Muscle of back (tissue), 3 donors: ENCODE measurements at regions not wholly inside any gene's neighbourhood (a gene's known extent, or its start where the extent isn't known, plus 50 kb on each side); places are given as distances from the start of the nearest gene placed in this dataset.
A peak's percentile ranks its signal among the peaks of the same experiment; 100 is the strongest.
"Not testable (repeated sequence)": the region's sequence is repeated elsewhere in the genome, so short reads cannot be mapped to it uniquely, and the experiment has no call there.

Experiments
- DNase-seq, 3 donors: peaks; one replicate each; pipeline versions ENCODE4 v3.0.0 to v3.0.0-alpha.2; 2013

- DNase-seq: no peak
Measured at GRCh38 chr2:184993746-184994145, 395.4 kb downstream of the ZNF804A start.

GRCh38 chr2:185006481-185006880, 408.2 kb downstream of the ZNF804A start:
- DNase-seq: no peak

- no peak for DNase-seq
Measured at GRCh38 chr2:185012643-185013042, 414.3 kb downstream of the ZNF804A start.

DNA sequence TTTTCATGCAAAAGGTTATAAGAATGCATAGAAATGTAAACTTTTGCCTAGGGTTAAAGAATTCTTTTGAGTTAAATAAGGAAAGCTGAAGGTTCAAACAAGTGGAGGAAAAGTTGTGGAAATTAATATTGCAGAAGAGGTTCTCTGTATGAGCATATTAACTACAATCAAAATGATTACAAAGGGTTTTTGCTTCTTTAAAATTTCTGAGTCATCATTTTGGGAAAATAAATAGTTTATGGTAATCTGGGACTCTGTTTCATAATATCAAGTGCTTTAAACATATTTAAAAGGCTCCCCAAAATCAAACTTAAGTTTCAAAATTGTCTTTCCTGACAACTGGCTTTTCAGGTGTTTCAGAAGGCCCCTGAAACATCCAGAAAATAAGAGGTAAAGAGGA, 415.7 kb downstream of the ZNF804A start:
- DNase-seq: no peak

GRCh38 chr2:185025891-185026290, 427.6 kb downstream of the ZNF804A start:
- DNase-seq: not testable (repeated sequence)

DNA sequence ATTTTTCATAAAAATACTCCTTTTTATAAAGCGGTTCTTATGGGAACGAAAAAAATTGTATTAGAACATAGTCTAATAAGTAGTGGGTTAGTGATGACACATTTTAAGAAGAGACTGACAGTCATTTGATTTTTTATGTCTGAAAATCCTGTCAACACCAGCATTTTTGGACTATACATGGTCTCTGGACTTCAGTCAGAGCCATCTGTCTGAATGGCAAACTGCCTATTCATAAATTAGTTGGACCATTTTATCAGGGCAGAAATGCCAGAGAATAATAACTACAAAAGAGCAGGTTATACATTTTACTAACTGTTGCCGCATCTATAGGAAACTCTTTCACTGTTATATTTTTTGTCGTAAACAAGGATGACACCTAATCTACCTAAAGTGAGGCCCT, 437.6 kb downstream of the ZNF804A start:
- DNase-seq: no peak

GRCh38 chr2:185044323-185044874, 446.1 kb downstream of the ZNF804A start:
- DNase-seq: no peak

DNA sequence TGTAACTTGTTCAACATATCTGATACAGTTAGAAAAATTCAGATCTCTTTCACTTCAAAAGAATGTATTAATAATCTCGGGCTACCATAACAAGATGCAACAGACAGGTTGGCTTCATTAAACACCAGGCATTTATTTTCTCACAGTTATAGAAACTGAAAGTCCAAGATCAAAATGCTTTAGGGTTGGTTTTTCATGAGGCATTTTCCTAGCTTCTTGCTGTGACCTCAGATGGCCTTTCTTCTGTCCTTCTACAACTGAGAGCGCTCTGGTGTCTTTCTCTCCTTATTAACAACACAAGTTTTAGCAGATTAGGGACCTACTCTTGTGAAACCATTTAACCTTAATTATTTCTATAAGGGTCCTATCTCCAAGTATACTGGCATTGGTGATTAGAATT, 452.5 kb downstream of the ZNF804A start:
- DNase-seq: no peak

DNA sequence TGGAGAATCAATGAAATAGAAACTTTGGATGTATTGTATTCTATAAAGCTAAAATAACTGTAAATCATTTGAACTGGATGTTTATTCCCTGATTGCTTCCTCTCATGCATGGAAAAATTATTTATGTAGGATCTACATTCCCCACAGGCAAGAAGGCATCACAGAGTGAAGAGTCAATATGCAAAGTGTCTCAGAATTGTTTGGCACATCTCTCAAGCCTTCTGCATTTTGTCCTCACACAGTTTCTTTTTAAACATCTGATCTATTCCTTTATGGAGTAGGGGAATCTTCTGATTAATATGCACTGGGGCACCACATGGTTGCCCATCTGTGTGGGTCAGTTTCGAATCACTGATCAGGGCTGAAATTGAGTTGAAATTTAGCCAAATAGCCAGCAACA, 465.4 kb downstream of the ZNF804A start:
- DNase-seq: no peak

DNA sequence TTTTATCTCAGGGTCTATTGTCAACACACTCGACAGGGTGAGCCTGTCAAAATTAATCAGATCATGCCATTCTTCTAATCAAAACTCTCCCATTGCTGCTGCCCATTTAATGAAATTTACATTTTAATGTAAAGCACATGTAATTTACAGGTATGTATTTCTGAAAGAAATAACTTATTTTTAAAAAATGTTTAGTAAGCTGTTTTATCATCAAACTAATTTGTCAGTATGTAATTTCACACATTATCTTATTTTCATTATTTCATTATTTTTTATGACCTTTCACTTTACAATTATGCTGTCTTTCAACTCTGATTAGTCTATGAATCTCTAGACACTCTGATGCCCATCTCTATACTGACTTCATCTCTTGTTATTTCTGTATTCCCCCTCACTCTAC, 467.8 kb downstream of the ZNF804A start:
- DNase-seq: no peak

DNA sequence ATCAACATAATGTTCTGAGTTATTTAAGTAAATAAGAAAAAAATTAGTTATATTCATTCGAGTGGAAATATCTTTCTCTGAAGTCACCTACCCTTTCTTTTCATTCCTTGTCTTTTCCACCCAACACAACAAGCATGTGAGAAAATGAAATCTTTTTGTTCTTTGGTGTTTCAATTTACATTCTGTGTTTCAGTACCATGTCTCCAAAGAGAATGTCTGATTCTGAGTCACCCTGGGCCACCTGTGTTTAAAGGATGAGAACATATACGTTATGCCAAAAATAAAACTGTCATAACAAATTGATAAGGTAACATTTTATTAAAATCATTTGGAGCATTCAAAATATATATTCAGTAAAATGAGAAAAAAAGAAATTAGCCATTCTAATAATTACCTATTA, 470.8 kb downstream of the ZNF804A start:
- DNase-seq: no peak

GRCh38 chr2:185074156-185074555, 475.8 kb downstream of the ZNF804A start:
- DNase-seq: no peak

GRCh38 chr2:185082749-185083148, 484.4 kb downstream of the ZNF804A start:
- DNase-seq: no peak

DNA sequence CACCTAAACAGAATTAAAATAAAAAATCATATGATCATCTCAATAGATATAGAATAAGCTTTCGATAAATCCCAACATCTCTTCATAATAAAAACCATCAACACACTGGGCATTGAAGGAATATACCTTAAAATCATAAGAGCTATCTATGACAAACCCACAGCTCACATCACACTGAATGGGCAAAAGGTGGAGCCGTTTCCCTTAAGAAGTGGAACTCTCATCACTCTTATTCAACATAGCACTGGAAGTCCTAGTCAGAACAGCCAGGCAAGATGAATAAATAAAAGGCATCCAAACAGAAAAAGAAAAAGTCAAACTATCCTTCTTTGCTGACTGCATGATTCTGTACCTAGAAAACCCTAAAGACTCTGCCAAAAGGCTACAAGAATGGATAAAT, 510.3 kb downstream of the ZNF804A start:
- DNase-seq: peak in 1 of 3 donors; percentile 7

GRCh38 chr2:185127412-185127811, 529.1 kb downstream of the ZNF804A start:
- DNase-seq: no peak

GRCh38 chr2:185128346-185128745, 530.0 kb downstream of the ZNF804A start:
- DNase-seq: peak in 1 of 3 donors; percentile 38

DNA sequence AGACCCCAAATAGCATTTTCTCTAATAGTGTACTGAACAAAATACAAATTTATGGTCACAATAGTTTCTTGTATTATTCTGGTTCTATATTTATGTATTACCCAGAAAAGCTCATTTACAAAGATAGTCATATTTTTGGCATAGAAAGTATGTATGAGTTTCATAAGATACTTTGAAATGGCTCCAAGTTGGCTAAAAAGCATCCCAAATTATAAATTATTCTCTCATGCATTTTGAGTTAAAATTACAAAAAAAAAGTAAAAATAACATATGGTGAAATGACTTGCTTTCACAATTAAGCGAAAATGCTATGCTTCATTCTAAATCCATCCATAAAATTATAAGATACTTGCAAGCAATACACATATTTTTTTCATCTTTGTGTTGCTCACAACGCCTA, 530.7 kb downstream of the ZNF804A start:
- peak in 2 of 3 donors; percentile 13 to 44 for DNase-seq

- no peak for DNase-seq
Measured at GRCh38 chr2:185130685-185131084, 532.4 kb downstream of the ZNF804A start.

- DNase-seq: no peak
Measured at GRCh38 chr2:185132501-185133041, 534.2 kb downstream of the ZNF804A start.

- DNase-seq: no peak
Measured at GRCh38 chr2:185137700-185138099, 539.4 kb downstream of the ZNF804A start.

- no peak for DNase-seq
Measured at GRCh38 chr2:185142677-185143076, 544.3 kb downstream of the ZNF804A start.

DNA sequence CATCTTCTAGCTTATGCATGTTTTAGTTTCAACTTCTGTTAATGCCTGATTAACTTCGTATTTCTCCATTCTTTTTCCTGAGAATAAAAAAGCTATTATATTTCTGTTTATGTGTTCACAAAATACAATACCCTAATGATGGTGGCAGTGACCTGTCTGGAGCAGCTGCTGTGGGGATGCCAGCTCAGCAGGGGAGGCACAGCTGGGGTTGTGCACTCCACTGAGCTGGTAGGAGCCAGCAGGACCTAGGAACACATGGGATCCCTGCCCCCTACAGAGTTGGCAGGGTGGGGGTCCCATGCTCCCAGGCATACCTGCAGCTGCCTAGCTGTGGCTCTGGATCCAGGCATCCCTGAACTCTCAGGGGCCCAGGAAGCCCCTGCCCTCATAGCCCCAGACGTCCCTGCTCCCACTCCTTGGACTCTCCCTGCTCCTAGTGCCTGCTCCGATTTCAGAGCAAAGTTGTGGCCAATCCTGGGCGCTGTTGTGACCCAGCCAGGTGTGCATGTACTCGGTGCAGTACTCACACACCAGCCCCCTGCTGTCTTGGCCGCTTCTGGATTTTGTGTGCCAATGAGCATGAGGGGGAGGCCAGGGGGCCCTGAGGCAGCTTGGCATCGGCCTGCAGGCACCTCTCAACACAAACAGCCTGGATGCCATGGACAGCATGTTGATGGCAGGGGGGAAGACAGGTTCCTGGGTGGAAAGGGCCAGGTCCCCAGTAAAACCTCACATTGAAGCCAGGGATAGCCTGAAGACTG, 546.0 kb downstream of the ZNF804A start:
- no peak for DNase-seq

DNA sequence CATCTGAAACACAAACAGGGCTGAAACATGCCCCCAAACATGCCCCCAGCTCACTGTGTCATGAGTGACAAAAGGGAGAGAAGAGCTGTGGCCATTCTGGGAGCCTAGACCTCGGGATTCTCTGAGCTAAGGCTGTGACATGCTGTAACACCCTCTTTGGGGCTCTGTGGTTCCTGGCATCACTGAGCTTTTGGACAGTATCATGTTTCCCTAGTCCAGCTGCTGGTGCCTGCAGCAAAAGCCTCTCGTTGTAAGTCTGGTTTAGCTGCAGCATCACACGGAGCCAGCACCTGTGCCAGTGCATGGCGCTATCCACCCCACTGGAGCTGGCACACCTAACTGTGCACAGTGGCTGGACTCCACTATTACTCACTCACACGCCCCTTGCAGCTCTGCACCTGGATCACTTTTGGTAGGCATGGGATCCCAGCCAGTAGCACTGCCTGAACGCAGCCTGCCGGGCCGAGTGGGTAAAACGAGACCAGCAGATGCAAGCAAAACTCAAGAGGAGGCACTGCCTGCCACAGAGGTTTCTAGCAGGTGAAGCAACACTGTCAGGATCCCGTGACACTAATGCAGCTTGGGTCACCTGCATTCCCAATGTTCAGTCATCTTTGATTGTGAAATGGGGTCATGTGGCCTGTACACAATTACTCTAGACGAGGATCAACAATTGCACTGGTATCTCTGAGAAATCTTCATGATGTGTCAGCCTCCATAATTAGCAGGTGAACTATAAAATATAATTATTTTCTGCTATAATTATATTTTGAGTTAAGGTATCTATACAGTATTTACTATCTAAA, 547.2 kb downstream of the ZNF804A start:
- peak in 2 of 3 donors; percentile 12 to 26 for DNase-seq
